CD4-positive, alpha-beta T cell treated with Interleukin-2 at 100 ng/mL for 4 hours (primary cell): ENCODE measurements at regions not wholly inside any gene's neighbourhood (a gene's known extent, or its start where the extent isn't known, plus 50 kb on each side); places are given as distances from the start of the nearest gene placed in this dataset.

ENCODE experiments used
- DNase-seq: peaks from one replicate; pipeline ENCODE4 v3.0.0-alpha.2; 2020; ENCODE audit warnings: low spot score

- no peak for DNase-seq
These were observed 263.6 kb downstream of the SKIDA1 start for GRCh38 chr10:21261842-21262294.

- DNase-seq, result no peak
These were observed 264.9 kb downstream of the SKIDA1 start for GRCh38 chr10:21260506-21261149.

- no peak for DNase-seq
These were observed 265.4 kb downstream of the SKIDA1 start for GRCh38 chr10:21260066-21260465.

GRCh38 chr10:21257919-21258318 is 267.6 kb downstream of the SKIDA1 start:
- DNase-seq, result no peak

GRCh38 chr10:21257191-21257590 is 268.3 kb downstream of the SKIDA1 start:
- no peak for DNase-seq

GRCh38 chr10:21249435-21249834 is 276.0 kb downstream of the SKIDA1 start:
- DNase-seq, result no peak

- no peak for DNase-seq
These were observed 277.9 kb downstream of the SKIDA1 start for GRCh38 chr10:21247592-21247991.

- no peak for DNase-seq
These were observed 279.3 kb downstream of the SKIDA1 start for GRCh38 chr10:21246178-21246577.

- no peak for DNase-seq
These were observed 281.7 kb downstream of the SKIDA1 start for GRCh38 chr10:21243748-21244257.

GRCh38 chr10:21242915-21243314 is 282.6 kb downstream of the SKIDA1 start:
- no peak for DNase-seq

- no peak for DNase-seq
These were observed 286.8 kb downstream of the SKIDA1 start for GRCh38 chr10:21238717-21239116.

- DNase-seq, result no peak
These were observed 287.4 kb downstream of the SKIDA1 start for GRCh38 chr10:21238044-21238443.

- no peak for DNase-seq
These were observed 290.7 kb downstream of the SKIDA1 start for GRCh38 chr10:21234761-21235160.

- no peak for DNase-seq
These were observed 295.3 kb downstream of the SKIDA1 start for GRCh38 chr10:21230219-21230618.

GRCh38 chr10:21217748-21218367 is 307.6 kb downstream of the SKIDA1 start:
- DNase-seq, result no peak

GRCh38 chr10:21217107-21217506 is 308.4 kb downstream of the SKIDA1 start:
- DNase-seq, result no peak

- no peak for DNase-seq
These were observed 311.2 kb downstream of the SKIDA1 start for GRCh38 chr10:21214329-21214728.

GRCh38 chr10:21213381-21213780 is 312.1 kb downstream of the SKIDA1 start:
- DNase-seq, result no peak

GRCh38 chr10:21212912-21213311 is 312.6 kb downstream of the SKIDA1 start:
- no peak for DNase-seq

GRCh38 chr10:21212348-21212747 is 313.1 kb downstream of the SKIDA1 start:
- no peak for DNase-seq

GRCh38 chr10:21209495-21209894 is 312.4 kb upstream of the NEBL start:
- no peak for DNase-seq

- DNase-seq, result no peak
These were observed 311.7 kb upstream of the NEBL start for GRCh38 chr10:21208666-21209316.
